ENCODE measurements at regions not wholly inside any gene's neighbourhood (a gene's known extent, or its start where the extent isn't known, plus 50 kb on each side); places are given as distances from the start of the nearest gene placed in this dataset.
"Not testable (repeated sequence)": the region's sequence is repeated elsewhere in the genome, so short reads cannot be mapped to it uniquely, and the experiment has no call there.

- H3K27me3 Mint-ChIP-seq (ENCODE audit: low read depth), result no peaks in the 10 kb centered on the region
- TF ChIP-seq CTCF (IDR thresholded peaks at IDR 0.05; ENCODE audit: unreplicated experiment in 3 of 3), result no peak
- no peak overlapping the region for H3K4me3 Mint-ChIP-seq
- peaks cover 28% of the 10 kb centered on the region for H3K4me1 Mint-ChIP-seq
- H3K36me3 Mint-ChIP-seq (ENCODE audit: low read depth), result no peaks in the 10 kb centered on the region
- no peak overlapping the region for H3K27ac Mint-ChIP-seq
- H3K9me3 Mint-ChIP-seq, result no peaks in the 10 kb centered on the region
Measured at GRCh38 chr2:129192841-129193253, 786.6 kb upstream of the RAB6C start.

GRCh38 chr2:129193961-129194360 is 785.5 kb upstream of the RAB6C start:
- no peak for TF ChIP-seq CTCF (IDR thresholded peaks at IDR 0.05; ENCODE audit: unreplicated experiment in 3 of 3)
- no peak overlapping the region for H3K4me3 Mint-ChIP-seq
- H3K36me3 Mint-ChIP-seq (ENCODE audit: low read depth), result no peaks in the 10 kb centered on the region
- H3K27ac Mint-ChIP-seq, result no peak overlapping the region
- peaks cover 28% of the 10 kb centered on the region for H3K4me1 Mint-ChIP-seq
- no peaks in the 10 kb centered on the region for H3K9me3 Mint-ChIP-seq
- H3K27me3 Mint-ChIP-seq (ENCODE audit: low read depth), result no peaks in the 10 kb centered on the region

- H3K27ac Mint-ChIP-seq, result no peak overlapping the region
- peaks cover 11% of the 10 kb centered on the region for H3K4me1 Mint-ChIP-seq
- H3K4me3 Mint-ChIP-seq, result no peak overlapping the region
- no peaks in the 10 kb centered on the region for H3K9me3 Mint-ChIP-seq
- no peak for TF ChIP-seq CTCF (IDR thresholded peaks at IDR 0.05; ENCODE audit: unreplicated experiment in 3 of 3)
- H3K36me3 Mint-ChIP-seq (ENCODE audit: low read depth), result no peaks in the 10 kb centered on the region
- H3K27me3 Mint-ChIP-seq (ENCODE audit: low read depth), result no peaks in the 10 kb centered on the region
Measured at GRCh38 chr2:129199501-129199900, 780.0 kb upstream of the RAB6C start.

GRCh38 chr2:129201696-129202095 is 777.8 kb upstream of the RAB6C start:
- TF ChIP-seq CTCF (IDR thresholded peaks at IDR 0.05; ENCODE audit: unreplicated experiment in 3 of 3), result no peak
- Mint-ChIP-seq H3K27ac (peak overlapping the region in 1 of 3 experiments; percentile 52), H3K27me3 (ENCODE audit: low read depth) (peaks cover 4% of the 10 kb centered on the region), H3K4me3 (no peak overlapping the region), H3K36me3 (ENCODE audit: low read depth) (no peaks in the 10 kb centered on the region), H3K4me1 (peaks cover 5% of the 10 kb centered on the region), H3K9me3 (no peaks in the 10 kb centered on the region)

GRCh38 chr2:129203331-129203730 is 776.1 kb upstream of the RAB6C start:
- H3K4me3 Mint-ChIP-seq, result no peak overlapping the region
- H3K36me3 Mint-ChIP-seq (ENCODE audit: low read depth), result no peaks in the 10 kb centered on the region
- no peaks in the 10 kb centered on the region for H3K9me3 Mint-ChIP-seq
- no peak for TF ChIP-seq CTCF (IDR thresholded peaks at IDR 0.05; ENCODE audit: unreplicated experiment in 3 of 3)
- H3K27me3 Mint-ChIP-seq (ENCODE audit: low read depth), result peaks cover 4% of the 10 kb centered on the region
- no peaks in the 10 kb centered on the region for H3K4me1 Mint-ChIP-seq
- no peak overlapping the region for H3K27ac Mint-ChIP-seq

- not testable (repeated sequence) for H3K4me3 Mint-ChIP-seq; H3K36me3 Mint-ChIP-seq (ENCODE audit: low read depth); H3K4me1 Mint-ChIP-seq; H3K27me3 Mint-ChIP-seq (ENCODE audit: low read depth); H3K27ac Mint-ChIP-seq; H3K9me3 Mint-ChIP-seq
Measured at GRCh38 chr2:129204581-129204980, 774.9 kb upstream of the RAB6C start.

All from nephron (organoid).